C4-2B (cell line): ENCODE measurements at regions not wholly inside any gene's neighbourhood (a gene's known extent, or its start where the extent isn't known, plus 50 kb on each side); places are given as distances from the start of the nearest gene placed in this dataset.

Experiments
- H3K27ac ChIP-seq: fragments of 450-650 bp; 2 replicates; pipeline ENCODE4 v1.5.1; 2017
- CTCF ChIP-seq: fragments of 450-650 bp; conservative IDR thresholded peaks from 2 replicates; pipeline ENCODE4 v1.5.1; 2017; ENCODE audit warnings: mild to moderate bottlenecking
- ZFX ChIP-seq: fragments of 450-650 bp; IDR thresholded peaks from 2 replicates; pipeline ENCODE4 v1.6.1; 2017

DNA sequence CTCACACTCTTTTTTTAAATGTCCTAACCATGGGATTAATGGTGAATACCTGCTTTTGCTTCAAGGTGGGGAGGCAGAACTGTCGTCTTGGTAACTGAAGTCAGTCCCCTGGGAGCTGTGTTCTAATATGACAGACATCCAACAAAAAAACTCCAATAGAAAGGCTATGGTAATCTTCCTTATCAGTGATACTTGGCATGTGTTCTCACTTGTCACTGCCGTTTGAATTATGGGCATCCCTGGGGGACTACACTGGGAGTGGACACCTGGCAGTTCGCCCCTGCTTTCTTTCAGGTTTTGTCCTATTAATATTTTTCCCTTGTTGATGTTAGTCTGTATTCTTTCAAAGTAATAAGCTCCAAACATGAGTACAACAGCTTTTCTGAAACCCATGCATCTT, 252.6 kb downstream of the SLITRK5 start:
- no peak overlapping the region for H3K27ac ChIP-seq
- no peak for TF ChIP-seq CTCF
- TF ChIP-seq ZFX = no peak

GRCh38 chr13:87925006-87925405, 253.8 kb downstream of the SLITRK5 start:
- TF ChIP-seq CTCF (no peak), ZFX (no peak)
- H3K27ac ChIP-seq = no peak overlapping the region

DNA sequence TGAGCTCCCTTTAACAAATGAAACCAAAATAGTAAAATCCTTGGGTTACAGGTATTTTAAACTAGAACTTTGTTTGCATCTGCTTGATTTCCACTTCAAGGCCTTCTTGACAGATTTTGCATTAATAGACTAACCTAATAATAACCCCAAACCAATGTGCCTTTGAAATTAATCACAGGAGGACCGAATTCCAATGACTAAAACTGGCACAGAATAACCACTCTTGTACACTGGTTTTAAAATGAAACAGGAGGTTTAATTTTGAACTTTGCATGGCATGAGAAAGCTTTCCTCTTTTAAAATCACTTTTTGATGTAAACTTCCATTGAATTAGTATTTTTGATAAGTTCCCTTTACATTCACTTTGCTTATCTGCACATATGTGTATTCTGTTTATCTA, 269.6 kb downstream of the SLITRK5 start:
- no peak overlapping the region for H3K27ac ChIP-seq
- no peak for TF ChIP-seq CTCF
- no peak for TF ChIP-seq ZFX

- no peak overlapping the region for H3K27ac ChIP-seq
- TF ChIP-seq ZFX (no peak), CTCF (no peak)
These were observed 270.1 kb downstream of the SLITRK5 start for GRCh38 chr13:87941226-87941625.

GRCh38 chr13:87942205-87942604, 271.0 kb downstream of the SLITRK5 start:
- no peak for TF ChIP-seq ZFX
- TF ChIP-seq CTCF = no peak
- H3K27ac ChIP-seq = no peak overlapping the region

- H3K27ac ChIP-seq = no peak overlapping the region
- TF ChIP-seq ZFX (no peak), CTCF (no peak)
These were observed 272.9 kb downstream of the SLITRK5 start for GRCh38 chr13:87944038-87944437.

DNA sequence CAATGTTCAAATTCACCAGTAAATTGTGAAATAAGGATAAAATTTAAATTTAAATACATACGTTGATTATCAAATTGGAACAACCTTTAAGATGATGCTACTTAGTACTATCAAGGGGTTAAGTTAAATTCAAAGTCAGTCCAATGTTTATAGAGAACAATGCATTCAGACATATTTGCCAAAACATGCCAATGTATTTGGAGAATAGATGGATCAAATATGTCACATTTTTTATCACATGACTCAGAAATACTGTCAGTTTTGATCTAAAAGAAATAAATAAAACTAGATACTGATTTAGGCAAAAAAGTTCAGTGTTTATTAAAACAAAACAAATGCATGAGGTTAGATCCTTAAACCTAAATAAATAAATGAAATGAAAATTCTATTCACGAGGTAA, 281.2 kb downstream of the SLITRK5 start:
- TF ChIP-seq CTCF (no peak), ZFX (no peak)
- H3K27ac ChIP-seq = no peak overlapping the region
